ENCODE measurements at regions not wholly inside any gene's neighbourhood (a gene's known extent, or its start where the extent isn't known, plus 50 kb on each side); places are given as distances from the start of the nearest gene placed in this dataset.

DNA sequence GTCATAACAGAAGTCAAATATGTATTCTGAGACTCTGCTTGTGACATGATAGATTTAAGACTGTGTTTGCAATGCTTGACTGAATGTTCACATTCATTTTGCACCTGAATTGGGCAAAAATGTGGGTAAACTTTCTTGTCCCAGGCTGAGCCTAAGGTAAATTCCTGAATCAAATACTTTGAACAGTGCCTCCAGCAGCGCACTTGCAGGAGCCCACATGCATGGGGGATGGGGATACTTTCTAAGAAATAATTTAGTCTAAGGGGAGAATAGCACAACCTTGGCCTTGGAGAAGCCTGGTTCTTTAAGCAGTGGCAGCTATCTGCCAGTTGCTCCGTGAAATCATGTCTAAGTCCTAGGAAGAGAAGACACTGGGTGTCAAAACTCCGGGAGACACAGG is 163.5 kb upstream of the EGFLAM start:
- TF ChIP-seq, protein P1, sequence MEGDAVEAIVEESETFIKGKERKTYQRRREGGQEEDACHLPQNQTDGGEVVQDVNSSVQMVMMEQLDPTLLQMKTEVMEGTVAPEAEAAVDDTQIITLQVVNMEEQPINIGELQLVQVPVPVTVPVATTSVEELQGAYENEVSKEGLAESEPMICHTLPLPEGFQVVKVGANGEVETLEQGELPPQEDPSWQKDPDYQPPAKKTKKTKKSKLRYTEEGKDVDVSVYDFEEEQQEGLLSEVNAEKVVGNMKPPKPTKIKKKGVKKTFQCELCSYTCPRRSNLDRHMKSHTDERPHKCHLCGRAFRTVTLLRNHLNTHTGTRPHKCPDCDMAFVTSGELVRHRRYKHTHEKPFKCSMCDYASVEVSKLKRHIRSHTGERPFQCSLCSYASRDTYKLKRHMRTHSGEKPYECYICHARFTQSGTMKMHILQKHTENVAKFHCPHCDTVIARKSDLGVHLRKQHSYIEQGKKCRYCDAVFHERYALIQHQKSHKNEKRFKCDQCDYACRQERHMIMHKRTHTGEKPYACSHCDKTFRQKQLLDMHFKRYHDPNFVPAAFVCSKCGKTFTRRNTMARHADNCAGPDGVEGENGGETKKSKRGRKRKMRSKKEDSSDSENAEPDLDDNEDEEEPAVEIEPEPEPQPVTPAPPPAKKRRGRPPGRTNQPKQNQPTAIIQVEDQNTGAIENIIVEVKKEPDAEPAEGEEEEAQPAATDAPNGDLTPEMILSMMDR (IDR thresholded peaks at IDR 0.05) = no peak
- TF ChIP-seq POLR2A (IDR thresholded peaks at IDR 0.05) = no peak
